NB4 (cell line): ENCODE measurements at regions not wholly inside any gene's neighbourhood (a gene's known extent, or its start where the extent isn't known, plus 50 kb on each side); places are given as distances from the start of the nearest gene placed in this dataset.

ENCODE experiments used
- MYC ChIP-seq: IDR thresholded peaks from 2 replicates; pipeline ENCODE4 v1.6.1; 2011; ENCODE audit warnings: low read depth, low read length
- POLR2A ChIP-seq: IDR thresholded peaks from 2 replicates; pipeline ENCODE4 v1.6.1; 2011; ENCODE audit warnings: mild to moderate bottlenecking; ENCODE audit not compliant: insufficient read length; ENCODE audit errors: extremely low read depth
- TF ChIP-seq, protein P1 (sequence below): IDR thresholded peaks from one replicate; pipeline ENCODE4 v1.5.1; 2012; ENCODE audit warnings: low read depth, low read length
- TF ChIP-seq, protein P2 (sequence below): IDR thresholded peaks from 2 replicates; pipeline ENCODE4 v1.6.1; 2011; ENCODE audit warnings: low read depth, low read length

DNA sequence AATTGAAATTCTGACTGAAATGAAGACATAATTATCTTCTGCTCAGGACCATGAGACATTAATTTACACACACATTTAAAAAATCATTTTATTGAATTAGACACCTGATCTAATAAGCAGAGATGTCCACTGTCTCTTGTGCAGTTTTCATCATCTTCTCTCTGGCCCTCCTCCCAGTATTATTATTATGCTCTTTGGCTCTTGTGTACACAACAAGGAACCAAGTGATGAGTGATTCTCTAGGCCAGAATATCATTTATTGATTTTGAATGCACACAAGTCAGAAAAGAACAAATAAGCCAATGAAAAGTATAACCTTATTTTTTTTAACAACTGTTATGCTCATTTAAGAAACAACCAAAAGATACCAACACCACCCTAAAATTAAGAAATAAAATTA lies 244.7 kb upstream of the KRR1 start:
- TF ChIP-seq, protein P1, sequence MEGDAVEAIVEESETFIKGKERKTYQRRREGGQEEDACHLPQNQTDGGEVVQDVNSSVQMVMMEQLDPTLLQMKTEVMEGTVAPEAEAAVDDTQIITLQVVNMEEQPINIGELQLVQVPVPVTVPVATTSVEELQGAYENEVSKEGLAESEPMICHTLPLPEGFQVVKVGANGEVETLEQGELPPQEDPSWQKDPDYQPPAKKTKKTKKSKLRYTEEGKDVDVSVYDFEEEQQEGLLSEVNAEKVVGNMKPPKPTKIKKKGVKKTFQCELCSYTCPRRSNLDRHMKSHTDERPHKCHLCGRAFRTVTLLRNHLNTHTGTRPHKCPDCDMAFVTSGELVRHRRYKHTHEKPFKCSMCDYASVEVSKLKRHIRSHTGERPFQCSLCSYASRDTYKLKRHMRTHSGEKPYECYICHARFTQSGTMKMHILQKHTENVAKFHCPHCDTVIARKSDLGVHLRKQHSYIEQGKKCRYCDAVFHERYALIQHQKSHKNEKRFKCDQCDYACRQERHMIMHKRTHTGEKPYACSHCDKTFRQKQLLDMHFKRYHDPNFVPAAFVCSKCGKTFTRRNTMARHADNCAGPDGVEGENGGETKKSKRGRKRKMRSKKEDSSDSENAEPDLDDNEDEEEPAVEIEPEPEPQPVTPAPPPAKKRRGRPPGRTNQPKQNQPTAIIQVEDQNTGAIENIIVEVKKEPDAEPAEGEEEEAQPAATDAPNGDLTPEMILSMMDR, result no peak
- TF ChIP-seq, protein P2, sequence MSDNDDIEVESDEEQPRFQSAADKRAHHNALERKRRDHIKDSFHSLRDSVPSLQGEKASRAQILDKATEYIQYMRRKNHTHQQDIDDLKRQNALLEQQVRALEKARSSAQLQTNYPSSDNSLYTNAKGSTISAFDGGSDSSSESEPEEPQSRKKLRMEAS, result no peak
- no peak for TF ChIP-seq POLR2A
- no peak for TF ChIP-seq MYC
